ENCODE measurements at regions not wholly inside any gene's neighbourhood (a gene's known extent, or its start where the extent isn't known, plus 50 kb on each side); places are given as distances from the start of the nearest gene placed in this dataset.
"Not testable (repeated sequence)": the region's sequence is repeated elsewhere in the genome, so short reads cannot be mapped to it uniquely, and the experiment has no call there.

- no peak for DNase-seq
Observed at GRCh38 chr3:106328224-106328623, 459.4 kb upstream of the CBLB start.

- DNase-seq, result no peak
Observed at GRCh38 chr3:106329521-106329920, 460.7 kb upstream of the CBLB start.

- DNase-seq, result no peak
Observed at GRCh38 chr3:106331636-106332035, 462.8 kb upstream of the CBLB start.

- DNase-seq, result no peak
Observed at GRCh38 chr3:106332129-106332528, 463.3 kb upstream of the CBLB start.

- no peak for DNase-seq
Observed at GRCh38 chr3:106332884-106333283, 464.1 kb upstream of the CBLB start.

- peak in 1 of 2 donors; percentile 35 for DNase-seq
Observed at GRCh38 chr3:106333911-106334618, 465.3 kb upstream of the CBLB start.

GRCh38 chr3:106336619-106337018 lies 467.8 kb upstream of the CBLB start:
- DNase-seq, result no peak

DNA sequence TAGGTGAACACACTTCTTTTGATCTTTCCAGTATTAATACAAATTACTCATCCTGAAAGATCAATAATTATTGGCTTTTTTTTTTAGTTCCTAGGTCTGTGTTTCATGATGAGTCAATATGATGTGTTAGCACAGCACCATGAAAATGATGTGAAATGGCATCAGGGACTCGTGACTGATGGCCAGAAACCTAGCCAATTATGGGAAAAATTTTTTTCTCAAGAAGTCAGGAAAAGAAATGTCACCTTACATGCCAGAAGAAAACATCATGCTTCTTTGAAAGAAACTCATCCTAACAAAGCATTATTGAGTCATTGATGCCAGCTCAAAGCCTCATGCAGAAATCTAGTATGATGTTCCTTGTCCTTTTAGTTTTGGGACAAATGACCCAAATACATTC lies 468.3 kb upstream of the CBLB start:
- DNase-seq, result no peak

DNA sequence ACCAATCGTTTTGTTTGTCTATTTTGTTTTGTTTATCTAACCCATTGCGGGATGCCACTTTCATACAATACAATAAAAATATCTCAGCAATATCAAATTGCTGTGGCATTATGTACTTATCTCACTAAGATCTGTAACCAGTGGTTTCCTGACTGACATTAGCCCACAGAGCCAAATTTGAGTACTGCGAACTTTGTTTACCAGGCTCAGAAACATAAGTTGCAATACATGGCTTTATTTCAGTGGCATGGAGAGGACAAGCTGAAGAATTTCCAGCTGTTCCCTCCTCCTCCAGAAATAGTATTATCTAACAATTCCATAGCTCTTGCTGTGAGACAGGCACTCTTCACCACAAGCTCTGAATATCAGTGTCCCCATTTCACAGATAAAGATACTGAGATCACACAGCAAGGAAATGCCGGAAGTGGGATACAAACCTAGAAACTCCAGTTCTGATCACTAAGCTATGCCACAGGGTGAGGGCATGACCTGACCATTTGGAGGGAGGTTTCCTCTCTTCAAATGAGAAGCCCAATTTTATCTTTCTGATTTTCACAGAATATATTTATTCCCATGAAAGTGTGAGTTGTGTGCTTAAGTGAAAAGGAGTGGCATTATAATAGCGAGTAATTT lies 469.9 kb upstream of the CBLB start:
- DNase-seq, result peak in 1 of 2 donors; percentile 48

GRCh38 chr3:106339551-106339950 lies 470.7 kb upstream of the CBLB start:
- no peak for DNase-seq

GRCh38 chr3:106341087-106341486 lies 472.3 kb upstream of the CBLB start:
- DNase-seq, result no peak

DNA sequence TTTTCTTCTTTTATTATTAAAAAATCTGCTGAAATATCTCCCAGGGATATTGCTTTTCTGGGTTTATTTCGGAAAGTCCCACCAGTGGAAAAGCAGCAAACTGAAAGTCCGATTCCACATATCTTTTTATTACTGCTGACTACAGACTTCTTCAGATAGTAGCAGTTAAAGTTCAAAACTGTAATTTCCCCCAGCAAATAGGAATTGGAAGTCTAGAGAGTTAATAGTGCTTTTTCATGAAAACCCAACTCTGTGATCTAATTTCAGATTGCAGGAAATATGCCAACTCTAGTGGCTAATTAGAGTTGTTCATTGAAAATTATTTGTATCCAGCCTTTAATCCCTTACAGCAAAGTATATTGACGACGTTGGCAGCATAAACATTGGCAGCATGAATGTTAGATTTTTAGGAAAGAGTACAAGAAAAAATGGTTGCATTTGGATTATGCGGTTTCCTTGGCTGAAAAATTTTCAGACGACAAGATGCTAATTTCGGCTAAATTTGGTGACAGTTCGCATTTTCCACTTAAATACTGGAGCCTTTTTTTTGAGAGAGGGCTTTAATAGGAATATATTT lies 472.9 kb upstream of the CBLB start:
- DNase-seq, result no peak

DNA sequence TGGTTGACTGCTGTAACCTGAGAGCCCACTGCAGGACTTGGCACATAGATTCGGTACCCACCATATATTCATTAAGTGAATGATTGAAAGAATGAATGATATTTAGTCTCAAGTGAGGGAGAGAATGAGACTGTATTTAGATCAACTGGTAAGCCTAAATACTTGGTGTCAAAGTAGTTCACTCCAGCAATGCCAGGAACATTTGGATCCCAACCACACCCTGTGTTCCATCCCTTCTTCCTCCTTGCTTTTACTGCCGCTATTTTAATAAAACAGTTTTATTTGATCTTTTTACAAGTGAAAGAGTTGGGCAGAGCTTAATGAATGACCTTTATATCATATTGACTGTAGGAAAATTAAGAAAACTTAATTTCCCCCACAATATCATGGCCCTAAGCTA lies 473.6 kb upstream of the CBLB start:
- DNase-seq, result no peak

DNA sequence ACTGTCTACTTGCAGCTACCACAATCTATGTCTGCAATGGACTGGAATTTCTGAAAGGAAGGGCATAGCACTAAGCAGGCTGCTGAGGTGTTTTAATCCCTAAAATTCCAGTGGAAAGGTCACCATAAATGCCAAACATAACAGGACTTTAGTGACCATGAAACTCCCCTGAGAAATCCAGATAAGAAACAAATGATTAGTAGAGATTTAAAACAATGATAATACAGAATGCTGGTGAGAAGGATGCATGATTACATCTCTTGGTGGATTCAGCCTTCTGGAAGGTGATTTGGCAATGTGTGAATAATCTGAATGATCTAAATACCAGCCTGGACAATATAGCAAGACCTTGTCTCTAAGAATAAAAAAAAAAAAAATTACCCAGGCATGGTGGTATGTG lies 475.0 kb upstream of the CBLB start:
- DNase-seq, result no peak

DNA sequence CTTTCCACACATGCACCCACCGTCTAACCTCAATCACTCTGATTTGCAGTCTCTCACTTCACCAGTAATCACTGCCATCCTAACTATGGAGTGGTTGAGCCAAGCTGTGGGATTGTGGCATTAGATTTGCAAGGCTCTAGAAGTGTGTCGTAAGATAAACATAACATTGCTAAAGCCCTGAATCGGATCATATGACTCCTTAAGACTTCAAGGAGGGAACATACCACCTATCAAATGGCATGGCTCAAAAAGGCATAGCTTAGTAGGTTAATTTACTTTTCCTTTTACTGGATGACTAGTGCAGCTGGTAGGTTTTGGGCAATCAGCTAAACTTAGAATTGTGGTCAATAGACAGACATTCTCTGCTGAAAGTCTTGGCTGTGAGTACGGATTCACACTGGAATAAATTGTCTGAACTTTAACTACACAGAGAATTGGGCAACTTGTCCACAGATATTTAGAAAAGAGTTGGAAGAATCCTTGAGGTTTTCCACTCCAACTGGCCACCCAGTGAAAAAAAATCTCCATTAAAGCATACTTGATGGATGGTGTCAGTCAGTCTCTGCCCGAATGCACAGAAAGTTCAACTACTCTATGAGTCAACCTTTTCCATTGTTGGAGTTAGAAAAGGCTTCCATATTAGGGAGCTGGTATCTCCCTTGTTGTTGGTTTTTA lies 476.7 kb upstream of the CBLB start:
- no peak for DNase-seq

- DNase-seq, result no peak
Observed at GRCh38 chr3:106347350-106347749, 478.5 kb upstream of the CBLB start.

DNA sequence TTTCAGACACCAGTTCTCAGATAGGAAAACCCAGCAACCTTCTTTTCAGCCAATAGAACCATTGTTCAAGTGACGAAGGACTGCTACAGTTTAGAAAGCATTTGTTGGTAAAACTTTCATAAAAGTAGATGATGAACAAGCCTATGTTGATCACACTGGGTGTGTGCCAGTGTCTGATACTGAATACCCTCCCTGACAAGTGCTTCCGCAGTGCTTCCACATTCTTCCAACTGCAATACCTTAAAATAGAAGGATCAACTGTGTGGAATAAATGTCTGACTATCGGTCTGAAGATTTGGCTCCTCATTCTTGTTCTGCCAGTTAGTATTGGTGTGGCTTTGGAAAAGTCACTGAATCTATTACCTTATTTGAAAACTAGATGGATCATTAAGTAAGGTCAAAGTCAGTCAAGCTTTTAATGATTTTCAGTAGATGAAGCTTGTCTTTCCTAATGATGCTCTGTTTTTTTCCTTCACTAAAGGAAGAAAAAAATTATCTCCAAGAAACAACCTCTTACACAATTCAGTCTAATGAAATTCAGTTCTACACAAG lies 479.4 kb upstream of the CBLB start:
- no peak for DNase-seq

DNA sequence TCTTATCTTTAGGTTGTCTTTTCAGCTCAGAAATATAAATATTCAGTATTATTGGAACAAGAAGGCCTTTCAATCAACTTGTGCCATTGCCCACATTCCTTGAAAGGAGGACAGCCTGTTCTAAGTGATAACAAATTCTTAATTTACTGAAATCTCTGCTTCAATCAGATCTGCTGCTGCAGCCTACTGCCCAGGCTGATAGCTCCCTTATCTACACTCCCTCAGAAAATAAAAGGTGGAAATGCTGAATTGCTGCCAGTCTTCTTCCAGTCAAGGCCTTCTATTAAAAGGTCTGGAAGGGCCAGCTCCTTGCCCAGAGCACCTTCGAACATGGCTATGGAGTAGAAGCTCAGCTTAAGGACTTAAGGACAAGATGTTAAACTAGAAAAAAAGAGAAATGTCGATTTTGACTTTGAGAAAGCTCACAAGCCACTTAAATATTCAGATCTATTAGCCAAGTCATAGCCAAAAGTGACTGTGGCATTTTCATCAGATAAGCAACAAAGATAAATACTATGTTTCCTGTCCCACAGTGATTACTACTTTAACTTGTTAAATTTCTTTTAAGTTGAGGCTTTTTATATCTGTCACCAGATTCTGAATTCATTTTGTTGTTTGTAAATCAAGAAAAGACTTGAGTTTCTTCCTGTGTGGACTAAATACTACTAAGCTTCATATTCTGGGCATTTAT lies 480.5 kb upstream of the CBLB start:
- DNase-seq, result no peak

DNA sequence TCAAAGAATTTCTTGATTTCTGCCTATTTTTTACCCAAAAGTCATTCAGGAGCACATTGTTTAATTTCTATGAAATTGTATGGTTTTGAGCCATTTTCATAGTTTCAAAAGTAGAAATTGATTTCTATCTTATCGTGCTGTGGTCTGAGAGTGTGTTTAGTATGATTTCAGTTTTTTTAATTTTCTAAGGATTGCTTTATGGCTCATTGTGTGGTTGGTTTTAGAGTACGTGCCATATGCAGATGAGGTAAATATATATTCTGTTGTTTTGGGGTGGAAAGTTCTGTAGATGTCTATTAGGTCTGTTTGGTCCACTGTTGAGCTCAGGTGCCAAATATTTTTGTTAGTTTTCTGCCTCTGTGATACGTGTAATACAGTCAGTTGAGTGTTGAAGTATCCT lies 487.1 kb upstream of the CBLB start:
- DNase-seq, result no peak

DNA sequence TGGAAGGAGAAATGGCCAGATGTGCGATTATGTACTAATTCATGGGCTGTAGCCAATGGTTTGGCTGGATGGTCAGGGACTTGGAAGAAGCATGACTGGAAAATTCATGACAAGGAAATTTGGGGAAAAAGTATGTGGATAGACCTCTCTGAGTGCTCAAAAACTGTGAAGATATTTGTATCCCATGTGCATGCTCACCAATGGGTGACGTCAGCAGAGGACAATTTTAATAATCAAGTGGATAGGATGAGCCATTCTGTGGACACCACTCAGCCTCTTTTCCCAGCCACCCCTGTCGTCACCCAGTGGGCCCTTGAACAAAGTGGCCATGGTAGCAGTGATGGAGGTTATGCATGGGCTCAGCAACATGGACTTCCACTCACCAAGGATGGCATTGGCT lies 490.9 kb upstream of the CBLB start:
- DNase-seq, result no peak

DNA sequence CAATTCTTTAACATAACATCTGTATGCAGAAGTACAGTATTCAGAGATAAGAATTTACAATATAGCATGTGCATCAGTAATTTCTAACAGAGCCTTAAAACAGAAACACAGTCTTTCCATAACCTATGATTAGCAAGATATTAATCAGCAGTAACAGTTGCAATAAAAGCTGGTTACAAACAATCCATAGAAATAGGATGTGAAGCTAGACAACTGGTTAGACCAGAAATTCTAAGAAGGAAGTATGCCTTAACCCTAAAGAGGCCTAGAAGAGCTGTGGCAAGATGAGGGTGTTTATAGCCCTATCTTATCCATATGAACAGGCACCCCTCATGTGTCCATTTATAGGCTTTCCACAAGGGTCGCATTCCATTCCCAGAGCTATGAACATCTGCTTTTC lies 492.1 kb upstream of the CBLB start:
- DNase-seq, result not testable (repeated sequence)

GRCh38 chr3:106364477-106364876 lies 495.7 kb upstream of the CBLB start:
- DNase-seq, result no peak

GRCh38 chr3:106365061-106365691 lies 496.4 kb upstream of the CBLB start:
- DNase-seq, result no peak

Data from CD4-positive, alpha-beta T cell treated with Interleukin-1 beta for 1 hour (primary cell).